Glutamatergic neuron (in vitro differentiated cells): ENCODE measurements at regions not wholly inside any gene's neighbourhood (a gene's known extent, or its start where the extent isn't known, plus 50 kb on each side); places are given as distances from the start of the nearest gene placed in this dataset.
A peak's percentile ranks its signal among the peaks of the same experiment; 100 is the strongest.

Experiments used
- DNase-seq: peaks from one replicate; pipeline ENCODE4 v3.0.0; 2022
- H3K27ac Mint-ChIP-seq: one replicate; pipeline ENCODE4 v1.8.0; 2020; ENCODE audit warnings: mild to moderate bottlenecking, mixed read lengths, inconsistent platforms; ENCODE audit not compliant: unreplicated experiment
- H3K27me3 Mint-ChIP-seq: one replicate; pipeline ENCODE4 v1.8.0; 2020; ENCODE audit warnings: mild to moderate bottlenecking, moderate library complexity, mixed read lengths, inconsistent platforms; ENCODE audit not compliant: unreplicated experiment
- H3K36me3 Mint-ChIP-seq: one replicate; pipeline ENCODE4 v1.8.0; 2020; ENCODE audit warnings: mild to moderate bottlenecking, mixed read lengths, inconsistent platforms; ENCODE audit not compliant: unreplicated experiment
- H3K4me1 Mint-ChIP-seq: one replicate; pipeline ENCODE4 v1.8.0; 2020; ENCODE audit warnings: mild to moderate bottlenecking, low read depth, mixed read lengths, inconsistent platforms; ENCODE audit not compliant: unreplicated experiment
- H3K4me3 Mint-ChIP-seq: one replicate; pipeline ENCODE4 v1.8.0; 2020; ENCODE audit warnings: mild to moderate bottlenecking, mixed read lengths, inconsistent platforms; ENCODE audit not compliant: unreplicated experiment
- H3K9me3 Mint-ChIP-seq: one replicate; pipeline ENCODE4 v1.8.0; 2020; ENCODE audit warnings: mild to moderate bottlenecking, moderate library complexity, mixed read lengths, inconsistent platforms; ENCODE audit not compliant: unreplicated experiment
- CTCF ChIP-seq: fragments of 200-600 bp; sonication (generic); IDR thresholded peaks from one replicate; pipeline ENCODE4 v1.5.0; 2021; ENCODE audit not compliant: partially characterized antibody, unreplicated experiment

- Mint-ChIP-seq H3K4me1 (no peaks in the 10 kb centered on the region), H3K4me3 (no peak overlapping the region), H3K36me3 (no peaks in the 10 kb centered on the region), H3K27ac (no peak overlapping the region), H3K27me3 (no peaks in the 10 kb centered on the region), H3K9me3 (peaks cover 2% of the 10 kb centered on the region)
- no peak for TF ChIP-seq CTCF
- no peak for DNase-seq
Observed at GRCh38 chr7:32262315-32262714, 192.1 kb upstream of the PDE1C start.

- Mint-ChIP-seq H3K36me3 (no peaks in the 10 kb centered on the region), H3K27ac (no peak overlapping the region), H3K4me3 (no peak overlapping the region), H3K9me3 (peaks cover 5% of the 10 kb centered on the region), H3K27me3 (peaks cover 2% of the 10 kb centered on the region), H3K4me1 (peaks cover 6% of the 10 kb centered on the region)
- no peak for TF ChIP-seq CTCF
- DNase-seq, result no peak
Observed at GRCh38 chr7:32259931-32260596, 189.9 kb upstream of the PDE1C start.

GRCh38 chr7:32258265-32258664, 188.1 kb upstream of the PDE1C start:
- H3K27me3 Mint-ChIP-seq, result peaks cover 2% of the 10 kb centered on the region
- H3K4me1 Mint-ChIP-seq, result peaks cover 6% of the 10 kb centered on the region
- DNase-seq, result no peak
- no peak overlapping the region for H3K4me3 Mint-ChIP-seq
- no peak overlapping the region for H3K27ac Mint-ChIP-seq
- H3K36me3 Mint-ChIP-seq, result no peaks in the 10 kb centered on the region
- peaks cover 5% of the 10 kb centered on the region for H3K9me3 Mint-ChIP-seq
- no peak for TF ChIP-seq CTCF

- H3K27me3 Mint-ChIP-seq, result peaks cover 2% of the 10 kb centered on the region
- H3K9me3 Mint-ChIP-seq, result peaks cover 5% of the 10 kb centered on the region
- H3K36me3 Mint-ChIP-seq, result no peaks in the 10 kb centered on the region
- peaks cover 10% of the 10 kb centered on the region for H3K4me1 Mint-ChIP-seq
- no peak for DNase-seq
- no peak for TF ChIP-seq CTCF
- no peak overlapping the region for H3K4me3 Mint-ChIP-seq
- H3K27ac Mint-ChIP-seq, result no peak overlapping the region
Observed at GRCh38 chr7:32257621-32258020, 187.4 kb upstream of the PDE1C start.

GRCh38 chr7:32256811-32257210, 186.6 kb upstream of the PDE1C start:
- no peak for DNase-seq
- Mint-ChIP-seq H3K4me3 (no peak overlapping the region), H3K36me3 (no peaks in the 10 kb centered on the region), H3K4me1 (peaks cover 17% of the 10 kb centered on the region), H3K9me3 (peaks cover 5% of the 10 kb centered on the region), H3K27ac (peak overlapping the region; percentile 28), H3K27me3 (peaks cover 2% of the 10 kb centered on the region)
- TF ChIP-seq CTCF, result no peak
